Epithelial cell of esophagus (primary cell): ENCODE measurements at regions not wholly inside any gene's neighbourhood (a gene's known extent, or its start where the extent isn't known, plus 50 kb on each side); places are given as distances from the start of the nearest gene placed in this dataset.

Source experiments
- DNase-seq: peaks from one replicate; pipeline ENCODE4 v3.0.0; 2010; ENCODE audit warnings: low read depth
- H3K4me3 ChIP-seq: 2 replicates; pipeline ENCODE4 v1.5.1; 2011; ENCODE audit warnings: mild to moderate bottlenecking, low read length, control low read depth
- TF ChIP-seq, protein P1 (sequence below): IDR thresholded peaks from 2 replicates; pipeline ENCODE4 v1.5.1; 2011; ENCODE audit warnings: low read depth, mild to moderate bottlenecking, low read length, control low read depth, inconsistent platforms; ENCODE audit not compliant: insufficient read depth; ENCODE audit errors: missing control alignments

DNA sequence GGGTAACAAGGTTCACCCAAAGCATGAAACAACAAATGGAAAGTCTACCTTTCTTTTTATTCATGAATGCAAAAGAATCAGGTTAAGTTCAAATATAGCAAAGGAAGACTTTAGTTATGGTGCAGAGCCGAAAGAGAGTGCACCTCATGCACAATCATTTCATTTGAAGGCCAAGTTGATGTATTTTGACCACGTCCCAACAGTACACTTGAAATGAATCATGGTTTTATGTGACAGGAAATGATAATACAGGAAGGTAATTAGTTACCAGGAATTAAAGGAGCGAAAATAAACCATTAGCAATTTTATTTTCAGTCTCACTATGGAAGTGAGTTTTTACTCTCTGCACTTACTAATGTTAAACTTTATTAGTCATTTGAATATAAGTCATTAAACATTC lies 281.2 kb upstream of the DIAPH2 start:
- no peak overlapping the region for H3K4me3 ChIP-seq
- TF ChIP-seq, protein P1, sequence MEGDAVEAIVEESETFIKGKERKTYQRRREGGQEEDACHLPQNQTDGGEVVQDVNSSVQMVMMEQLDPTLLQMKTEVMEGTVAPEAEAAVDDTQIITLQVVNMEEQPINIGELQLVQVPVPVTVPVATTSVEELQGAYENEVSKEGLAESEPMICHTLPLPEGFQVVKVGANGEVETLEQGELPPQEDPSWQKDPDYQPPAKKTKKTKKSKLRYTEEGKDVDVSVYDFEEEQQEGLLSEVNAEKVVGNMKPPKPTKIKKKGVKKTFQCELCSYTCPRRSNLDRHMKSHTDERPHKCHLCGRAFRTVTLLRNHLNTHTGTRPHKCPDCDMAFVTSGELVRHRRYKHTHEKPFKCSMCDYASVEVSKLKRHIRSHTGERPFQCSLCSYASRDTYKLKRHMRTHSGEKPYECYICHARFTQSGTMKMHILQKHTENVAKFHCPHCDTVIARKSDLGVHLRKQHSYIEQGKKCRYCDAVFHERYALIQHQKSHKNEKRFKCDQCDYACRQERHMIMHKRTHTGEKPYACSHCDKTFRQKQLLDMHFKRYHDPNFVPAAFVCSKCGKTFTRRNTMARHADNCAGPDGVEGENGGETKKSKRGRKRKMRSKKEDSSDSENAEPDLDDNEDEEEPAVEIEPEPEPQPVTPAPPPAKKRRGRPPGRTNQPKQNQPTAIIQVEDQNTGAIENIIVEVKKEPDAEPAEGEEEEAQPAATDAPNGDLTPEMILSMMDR, result no peak

DNA sequence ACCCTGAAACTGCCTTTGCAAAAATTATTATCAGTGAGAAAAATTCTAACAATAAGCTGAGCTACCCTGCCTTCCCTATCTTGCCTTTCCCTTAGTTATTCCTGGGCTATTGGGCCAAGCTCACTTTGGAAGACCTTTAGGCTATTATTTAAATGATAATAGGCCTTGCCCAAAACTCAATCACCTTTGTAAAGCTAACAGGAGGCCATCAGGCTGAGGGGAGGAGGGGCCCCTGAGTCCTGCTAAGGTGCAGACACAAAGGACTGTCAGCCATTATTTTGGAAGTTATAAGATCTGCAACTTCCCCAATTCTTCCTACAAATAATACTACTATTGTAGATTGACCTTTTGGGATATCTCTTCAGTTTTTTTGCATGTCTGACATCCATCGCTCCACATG lies 278.8 kb upstream of the DIAPH2 start:
- no peak for DNase-seq
- TF ChIP-seq, protein P1, result no peak
- H3K4me3 ChIP-seq, result no peak overlapping the region

More for the DNA sequence above, 281.2 kb upstream of the DIAPH2 start:
- no peak for DNase-seq

DNA sequence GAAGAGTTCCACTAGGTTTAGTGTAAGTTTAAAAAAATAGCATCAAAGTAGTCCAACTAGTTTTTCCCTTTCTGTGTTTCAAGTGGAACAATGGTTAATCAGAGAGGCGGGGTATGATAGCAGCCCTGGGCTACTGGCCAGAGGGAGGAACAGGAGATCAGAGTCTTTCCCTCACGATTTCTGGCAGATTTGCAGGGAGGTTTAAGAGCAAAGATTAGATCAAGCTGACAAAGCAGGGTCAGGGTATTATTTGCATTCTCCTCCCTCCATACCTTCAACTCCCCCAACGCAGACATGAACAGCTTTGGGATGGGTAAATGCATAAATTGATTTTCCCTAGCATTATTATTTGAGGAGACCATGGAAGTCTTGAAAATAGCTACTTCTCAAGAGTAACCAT lies 277.6 kb upstream of the DIAPH2 start:
- DNase-seq, result peak; percentile 31
- TF ChIP-seq, protein P1, result no peak
- H3K4me3 ChIP-seq, result no peak overlapping the region

DNA sequence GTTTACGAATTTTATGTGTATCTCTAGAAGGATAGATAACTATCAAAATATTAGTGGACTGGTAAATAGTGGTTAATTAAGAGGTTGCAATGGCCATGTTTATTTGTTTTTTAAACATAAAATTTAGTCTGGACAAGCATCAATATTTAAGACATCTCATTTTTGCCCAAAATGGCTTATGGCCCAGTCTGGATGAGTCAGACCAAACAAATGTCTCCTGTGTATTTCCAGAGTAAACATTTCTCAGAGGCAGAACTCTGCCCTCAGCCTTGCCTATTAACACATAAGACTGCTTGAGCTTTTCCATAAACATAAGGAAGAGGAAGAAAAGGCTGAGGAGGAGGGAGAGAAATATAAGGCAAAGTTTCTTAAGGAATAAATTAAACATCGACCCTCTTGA lies 277.1 kb upstream of the DIAPH2 start:
- DNase-seq, result peak; percentile 9

DNA sequence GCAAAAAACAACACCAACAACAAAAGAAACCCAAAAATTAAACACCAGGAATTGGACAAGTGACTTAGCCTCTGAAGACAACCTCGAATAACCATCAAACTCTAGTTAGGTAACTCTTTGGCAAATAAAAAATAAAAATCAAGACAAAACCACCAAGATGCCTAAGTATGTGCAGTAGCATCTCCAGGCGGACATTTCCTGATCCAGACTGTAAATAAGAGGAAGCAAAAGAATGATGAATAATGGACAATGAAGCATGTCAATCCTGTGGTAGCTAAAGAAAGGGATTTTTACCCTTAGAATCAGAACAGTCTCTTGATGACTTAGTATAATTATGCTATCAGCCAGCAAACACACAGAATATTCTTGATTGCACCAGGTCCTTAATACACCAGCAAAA lies 276.7 kb upstream of the DIAPH2 start:
- H3K4me3 ChIP-seq, result no peak overlapping the region
- TF ChIP-seq, protein P1, result no peak
- DNase-seq, result no peak

More for the DNA sequence above, 277.1 kb upstream of the DIAPH2 start:
- TF ChIP-seq, protein P1, result no peak
- H3K4me3 ChIP-seq, result no peak overlapping the region

DNA sequence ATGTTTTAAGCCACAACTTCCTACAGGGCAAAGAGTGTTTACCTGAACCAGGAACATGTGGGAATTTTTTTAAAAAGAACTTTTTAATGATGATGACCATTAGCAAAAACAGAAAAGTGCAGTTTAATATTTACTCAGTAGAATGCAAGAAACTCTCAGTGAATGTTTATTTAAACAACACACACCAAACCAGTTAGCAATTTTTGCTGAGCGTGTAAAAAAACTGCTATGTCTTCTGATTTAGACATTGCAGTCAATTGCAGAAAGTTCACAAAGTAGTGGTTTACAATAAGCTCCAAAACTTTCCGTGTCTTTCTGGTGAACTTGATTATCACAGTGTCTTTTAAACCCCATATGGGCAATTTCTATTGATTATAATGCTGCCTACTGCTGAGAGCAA lies 273.7 kb upstream of the DIAPH2 start:
- no peak for DNase-seq
- TF ChIP-seq, protein P1, result no peak
- no peak overlapping the region for H3K4me3 ChIP-seq

DNA sequence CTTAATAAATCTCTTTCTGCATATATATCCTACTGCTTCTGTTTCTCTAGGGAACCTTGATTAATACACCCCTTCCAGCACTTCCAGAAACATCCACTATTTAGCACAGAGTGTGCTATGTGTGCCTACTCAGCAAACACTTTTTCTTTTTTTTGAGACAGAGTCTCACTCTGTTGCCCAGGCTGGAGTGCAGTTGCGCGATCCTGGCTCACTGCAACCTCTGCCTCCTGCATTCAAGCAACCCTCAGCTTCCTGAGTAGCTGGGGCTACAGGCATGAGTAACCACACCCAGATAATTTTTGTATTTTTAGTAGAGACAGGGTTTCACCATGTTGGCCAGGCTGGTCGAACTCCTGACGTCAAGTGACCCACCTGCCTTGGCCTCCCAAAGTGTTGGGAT lies 266.9 kb upstream of the DIAPH2 start:
- no peak for DNase-seq
- TF ChIP-seq, protein P1, result no peak
- no peak overlapping the region for H3K4me3 ChIP-seq
